ENCODE measurements at regions not wholly inside any gene's neighbourhood (a gene's known extent, or its start where the extent isn't known, plus 50 kb on each side); places are given as distances from the start of the nearest gene placed in this dataset.
A peak's percentile ranks its signal among the peaks of the same experiment; 100 is the strongest.
"Not testable (repeated sequence)": the region's sequence is repeated elsewhere in the genome, so short reads cannot be mapped to it uniquely, and the experiment has no call there.

GRCh38 chr14:80087411-80087810, 123.9 kb downstream of the DIO2 start:
- H3K4me3 ChIP-seq = no peak overlapping the region
- H3K27ac ChIP-seq = no peak overlapping the region
- no peaks in the 10 kb centered on the region for H3K27me3 ChIP-seq
- H3K9me3 ChIP-seq (replicated peaks) = no peaks in the 10 kb centered on the region
- no peaks in the 10 kb centered on the region for H3K36me3 ChIP-seq
- H3K4me1 ChIP-seq = no peaks in the 10 kb centered on the region
- no peak for DNase-seq

- no peaks in the 10 kb centered on the region for H3K4me1 ChIP-seq
- no peak overlapping the region for H3K4me3 ChIP-seq
- DNase-seq = no peak
- H3K36me3 ChIP-seq = no peaks in the 10 kb centered on the region
- H3K27ac ChIP-seq = no peak overlapping the region
- no peaks in the 10 kb centered on the region for H3K27me3 ChIP-seq
- no peaks in the 10 kb centered on the region for H3K9me3 ChIP-seq (replicated peaks)
These were observed 127.1 kb downstream of the DIO2 start for GRCh38 chr14:80084196-80084595.

GRCh38 chr14:80080601-80081000, 130.7 kb downstream of the DIO2 start:
- Histone ChIP-seq H3K36me3 (no peaks in the 10 kb centered on the region), H3K9me3 (replicated peaks) (no peaks in the 10 kb centered on the region), H3K27ac (no peak overlapping the region), H3K27me3 (no peaks in the 10 kb centered on the region), H3K4me3 (no peak overlapping the region), H3K4me1 (no peaks in the 10 kb centered on the region)
- DNase-seq = no peak

- H3K4me1 ChIP-seq = no peaks in the 10 kb centered on the region
- no peaks in the 10 kb centered on the region for H3K9me3 ChIP-seq (replicated peaks)
- DNase-seq = no peak
- H3K4me3 ChIP-seq = no peak overlapping the region
- H3K27ac ChIP-seq = no peak overlapping the region
- no peaks in the 10 kb centered on the region for H3K27me3 ChIP-seq
- no peaks in the 10 kb centered on the region for H3K36me3 ChIP-seq
These were observed 132.8 kb downstream of the DIO2 start for GRCh38 chr14:80078501-80078900.

GRCh38 chr14:80077262-80077661, 134.0 kb downstream of the DIO2 start:
- Histone ChIP-seq H3K4me1 (no peaks in the 10 kb centered on the region), H3K27ac (no peak overlapping the region), H3K9me3 (replicated peaks) (no peaks in the 10 kb centered on the region; the same call in 1 of the 2 replicates), H3K36me3 (no peaks in the 10 kb centered on the region), H3K4me3 (no peak overlapping the region), H3K27me3 (no peaks in the 10 kb centered on the region)
- no peak for DNase-seq

GRCh38 chr14:80074900-80075574, 136.3 kb downstream of the DIO2 start:
- Histone ChIP-seq H3K27me3 (no peaks in the 10 kb centered on the region), H3K4me3 (no peak overlapping the region), H3K4me1 (no peaks in the 10 kb centered on the region), H3K9me3 (replicated peaks) (no peaks in the 10 kb centered on the region; the same call in 1 of the 2 replicates), H3K36me3 (no peaks in the 10 kb centered on the region), H3K27ac (no peak overlapping the region)
- DNase-seq = no peak

GRCh38 chr14:80059041-80059440, 152.3 kb downstream of the DIO2 start:
- Histone ChIP-seq H3K27ac (no peak overlapping the region), H3K27me3 (no peaks in the 10 kb centered on the region), H3K36me3 (no peaks in the 10 kb centered on the region), H3K4me1 (no peaks in the 10 kb centered on the region), H3K4me3 (no peak overlapping the region), H3K9me3 (replicated peaks) (no peaks in the 10 kb centered on the region)
- DNase-seq = no peak

- DNase-seq = no peak
- Histone ChIP-seq H3K4me3 (no peak overlapping the region), H3K27ac (no peak overlapping the region), H3K4me1 (no peaks in the 10 kb centered on the region), H3K9me3 (replicated peaks) (no peaks in the 10 kb centered on the region), H3K27me3 (no peaks in the 10 kb centered on the region), H3K36me3 (no peaks in the 10 kb centered on the region)
These were observed 154.9 kb downstream of the DIO2 start for GRCh38 chr14:80056497-80056801.

- no peak overlapping the region for H3K27ac ChIP-seq
- no peaks in the 10 kb centered on the region for H3K9me3 ChIP-seq (replicated peaks)
- H3K27me3 ChIP-seq = no peaks in the 10 kb centered on the region
- H3K36me3 ChIP-seq = no peaks in the 10 kb centered on the region
- no peak overlapping the region for H3K4me3 ChIP-seq
- DNase-seq = peak; percentile 36 to 74
- H3K4me1 ChIP-seq = no peaks in the 10 kb centered on the region
These were observed 155.4 kb downstream of the DIO2 start for GRCh38 chr14:80055667-80056496.

- Histone ChIP-seq H3K36me3 (no peaks in the 10 kb centered on the region), H3K27ac (no peak overlapping the region), H3K27me3 (no peaks in the 10 kb centered on the region), H3K4me3 (no peak overlapping the region), H3K4me1 (no peaks in the 10 kb centered on the region), H3K9me3 (replicated peaks) (no peaks in the 10 kb centered on the region)
- no peak for DNase-seq
These were observed 156.1 kb downstream of the DIO2 start for GRCh38 chr14:80055226-80055625.

- Histone ChIP-seq H3K27me3 (no peaks in the 10 kb centered on the region), H3K36me3 (no peaks in the 10 kb centered on the region), H3K4me1 (no peaks in the 10 kb centered on the region), H3K27ac (no peak overlapping the region), H3K4me3 (no peak overlapping the region), H3K9me3 (replicated peaks) (no peaks in the 10 kb centered on the region)
- no peak for DNase-seq
These were observed 157.3 kb downstream of the DIO2 start for GRCh38 chr14:80054020-80054419.

GRCh38 chr14:80049055-80049454, 162.2 kb downstream of the DIO2 start:
- H3K4me3 ChIP-seq = no peak overlapping the region
- H3K27me3 ChIP-seq = no peaks in the 10 kb centered on the region
- no peak for DNase-seq
- H3K9me3 ChIP-seq (replicated peaks) = no peaks in the 10 kb centered on the region
- H3K36me3 ChIP-seq = no peaks in the 10 kb centered on the region
- H3K27ac ChIP-seq = no peak overlapping the region
- no peaks in the 10 kb centered on the region for H3K4me1 ChIP-seq

GRCh38 chr14:80047761-80048160, 163.5 kb downstream of the DIO2 start:
- no peak overlapping the region for H3K27ac ChIP-seq
- peak; percentile 11 to 48 for DNase-seq
- H3K4me3 ChIP-seq = no peak overlapping the region
- no peaks in the 10 kb centered on the region for H3K9me3 ChIP-seq (replicated peaks)
- H3K27me3 ChIP-seq = no peaks in the 10 kb centered on the region
- H3K4me1 ChIP-seq = no peaks in the 10 kb centered on the region
- no peaks in the 10 kb centered on the region for H3K36me3 ChIP-seq

- no peaks in the 10 kb centered on the region for H3K9me3 ChIP-seq (replicated peaks)
- no peak for DNase-seq
- H3K36me3 ChIP-seq = no peaks in the 10 kb centered on the region
- H3K4me1 ChIP-seq = no peaks in the 10 kb centered on the region
- no peak overlapping the region for H3K4me3 ChIP-seq
- no peaks in the 10 kb centered on the region for H3K27me3 ChIP-seq
- H3K27ac ChIP-seq = no peak overlapping the region
These were observed 174.0 kb downstream of the DIO2 start for GRCh38 chr14:80037349-80037748.

GRCh38 chr14:80024417-80024816, 186.9 kb downstream of the DIO2 start:
- DNase-seq = no peak
- H3K4me1 ChIP-seq = no peaks in the 10 kb centered on the region
- no peak overlapping the region for H3K4me3 ChIP-seq
- H3K9me3 ChIP-seq (replicated peaks) = no peaks in the 10 kb centered on the region
- H3K36me3 ChIP-seq = no peaks in the 10 kb centered on the region
- H3K27ac ChIP-seq = no peak overlapping the region
- H3K27me3 ChIP-seq = no peaks in the 10 kb centered on the region

GRCh38 chr14:80018476-80018875, 192.8 kb downstream of the DIO2 start:
- H3K9me3 ChIP-seq (replicated peaks); H3K4me3 ChIP-seq; H3K4me1 ChIP-seq; H3K36me3 ChIP-seq; H3K27ac ChIP-seq; DNase-seq; H3K27me3 ChIP-seq: not testable (repeated sequence)
